Neural cell (in vitro differentiated cells): ENCODE measurements at regions not wholly inside any gene's neighbourhood (a gene's known extent, or its start where the extent isn't known, plus 50 kb on each side); places are given as distances from the start of the nearest gene placed in this dataset.

ENCODE experiments used
- H2AFZ ChIP-seq: fragments of 200-600, 300-800 bp; sonication (generic), shearing (Covaris generic); 2 replicates; pipeline ENCODE4 v1.6.0; 2014; ENCODE audit warnings: low read depth, mild to moderate bottlenecking, antibody characterized with exemption, low read length, moderate library complexity
- H3F3A ChIP-seq: fragments of 200-600 bp; shearing (Covaris generic); 2 replicates; pipeline ENCODE4 v1.6.1; 2016; ENCODE audit warnings: mild to moderate bottlenecking, moderate library complexity, mixed read lengths, antibody characterized with exemption, low read length; ENCODE audit not compliant: insufficient read depth, poor library complexity, severe bottlenecking
- H3K27ac ChIP-seq: fragments of 200-600, 300-800 bp; sonication (generic), shearing (Covaris generic); 2 replicates; pipeline ENCODE4 v1.5.1; 2014; ENCODE audit warnings: mild to moderate bottlenecking, low read length, moderate library complexity
- H3K27me3 ChIP-seq: fragments of 300-800, 200-600 bp; sonication (generic), shearing (Covaris generic); 2 replicates; pipeline ENCODE4 v1.6.0; 2014; ENCODE audit warnings: mild to moderate bottlenecking, low read depth, low read length, moderate library complexity; ENCODE audit not compliant: insufficient read depth
- H3K36me3 ChIP-seq: fragments of 300-800, 200-600 bp; sonication (generic), shearing (Covaris generic); 2 replicates; pipeline ENCODE4 v1.5.1; 2014; ENCODE audit warnings: mild to moderate bottlenecking, antibody characterized with exemption, low read length, moderate library complexity; ENCODE audit not compliant: insufficient read depth
- H3K4me2 ChIP-seq: fragments of 300-800, 200-600 bp; sonication (generic), shearing (Covaris generic); 2 replicates; pipeline ENCODE4 v1.6.0; 2014; ENCODE audit warnings: mild to moderate bottlenecking, low read length
- H3K4me3 ChIP-seq: fragments of 300-800, 200-600 bp; sonication (generic), shearing (Covaris generic); 2 replicates; pipeline ENCODE4 v1.5.1; 2014; ENCODE audit warnings: mild to moderate bottlenecking, low read length, moderate library complexity
- H3K79me2 ChIP-seq: fragments of 200-600 bp; shearing (Covaris generic); replicated peaks from 2 replicates; pipeline ENCODE4 v1.6.0; 2014; ENCODE audit warnings: mild to moderate bottlenecking, low read length, moderate library complexity; ENCODE audit not compliant: insufficient read depth
- H3K9ac ChIP-seq: fragments of 300-800, 200-600 bp; sonication (generic), shearing (Covaris generic); 2 replicates; pipeline ENCODE4 v1.6.1; 2016; ENCODE audit warnings: mild to moderate bottlenecking, low read length, mixed read lengths
- H3K9me2 ChIP-seq: fragments of 200-600 bp; shearing (Covaris generic); 2 replicates; pipeline ENCODE4 v1.6.1; 2016; ENCODE audit warnings: mild to moderate bottlenecking, low read length, mixed read lengths; ENCODE audit not compliant: insufficient read depth
- H3K9me3 ChIP-seq: fragments of 200-600, 300-800 bp; sonication (generic), shearing (Covaris generic); 2 replicates; pipeline ENCODE4 v1.6.1; 2016; ENCODE audit warnings: mild to moderate bottlenecking, mixed run types, low read length, moderate library complexity, mixed read lengths
- H4K20me1 ChIP-seq: fragments of 200-600 bp; shearing (Covaris generic); 2 replicates; pipeline ENCODE4 v1.6.1; 2016; ENCODE audit warnings: mild to moderate bottlenecking, mixed run types; ENCODE audit not compliant: insufficient read depth
- CTCF ChIP-seq: fragments of 450-650 bp; IDR thresholded peaks from 2 replicates; pipeline ENCODE4 v1.5.1; 2014; ENCODE audit warnings: antibody characterized with exemption, mild to moderate bottlenecking, moderate library complexity; ENCODE audit not compliant: poor library complexity, severe bottlenecking
- EP300 ChIP-seq: fragments of 450-650 bp; conservative IDR thresholded peaks from 2 replicates; pipeline ENCODE4 v1.6.1; 2014; ENCODE audit warnings: antibody characterized with exemption, mild to moderate bottlenecking, moderate library complexity; ENCODE audit not compliant: poor library complexity, severe bottlenecking
- EZH2 ChIP-seq: fragments of 200-600, 300-800 bp; shearing (Covaris generic), sonication (generic); IDR thresholded peaks from 2 replicates; pipeline ENCODE4 v1.6.1; 2014; ENCODE audit warnings: antibody characterized with exemption, low read length, borderline replicate concordance, mild to moderate bottlenecking; ENCODE audit not compliant: insufficient read depth, poor library complexity, severe bottlenecking
- MXI1 ChIP-seq: fragments of 450-650 bp; conservative IDR thresholded peaks from 2 replicates; pipeline ENCODE4 v1.6.1; 2014; ENCODE audit warnings: antibody characterized with exemption, mild to moderate bottlenecking; ENCODE audit not compliant: poor library complexity, severe bottlenecking
- POLR2AphosphoS5 ChIP-seq: IDR thresholded peaks from 2 replicates; pipeline ENCODE4 v1.6.1; 2012
- RAD21 ChIP-seq: fragments of 450-650 bp; conservative IDR thresholded peaks from 2 replicates; pipeline ENCODE4 v1.6.1; 2014; ENCODE audit warnings: antibody characterized with exemption, mild to moderate bottlenecking, moderate library complexity
- REST ChIP-seq: IDR thresholded peaks from 2 replicates; pipeline ENCODE4 v1.6.1; 2012; ENCODE audit warnings: borderline replicate concordance
- SMC3 ChIP-seq: fragments of 450-650 bp; conservative IDR thresholded peaks from 2 replicates; pipeline ENCODE4 v1.6.1; 2014; ENCODE audit warnings: antibody characterized with exemption, mild to moderate bottlenecking, moderate library complexity; ENCODE audit not compliant: poor library complexity
- TAF1 ChIP-seq: IDR thresholded peaks from 2 replicates; pipeline ENCODE4 v1.6.1; 2012; ENCODE audit warnings: low read depth

- H3F3A ChIP-seq: no peaks in the 10 kb centered on the region
- no peak overlapping the region for H3K9ac ChIP-seq
- H2AFZ ChIP-seq: no peak overlapping the region
- no peak for TF ChIP-seq SMC3
- no peak for TF ChIP-seq POLR2AphosphoS5
- TF ChIP-seq MXI1: no peak
- no peak for TF ChIP-seq EP300
- no peak for TF ChIP-seq REST
- no peak for TF ChIP-seq CTCF
- no peak for TF ChIP-seq RAD21
- no peak for TF ChIP-seq TAF1
- TF ChIP-seq EZH2: no peak
- no peaks in the 10 kb centered on the region for H3K36me3 ChIP-seq
- no peak overlapping the region for H3K27ac ChIP-seq
- no peak overlapping the region for H3K4me2 ChIP-seq
- no peaks in the 10 kb centered on the region for H3K79me2 ChIP-seq
- no peaks in the 10 kb centered on the region for H4K20me1 ChIP-seq
- H3K9me2 ChIP-seq: no peaks in the 10 kb centered on the region
- H3K27me3 ChIP-seq: no peaks in the 10 kb centered on the region
- H3K9me3 ChIP-seq: no peaks in the 10 kb centered on the region
- no peak overlapping the region for H3K4me3 ChIP-seq
Observed at GRCh38 chr1:102365071-102365470, 368.3 kb upstream of the OLFM3 start.

GRCh38 chr1:102336602-102337001 lies 339.9 kb upstream of the OLFM3 start:
- H3K36me3 ChIP-seq: no peaks in the 10 kb centered on the region
- no peaks in the 10 kb centered on the region for H3K79me2 ChIP-seq
- H3K4me2 ChIP-seq: no peak overlapping the region
- no peaks in the 10 kb centered on the region for H3F3A ChIP-seq
- H3K9me3 ChIP-seq: no peaks in the 10 kb centered on the region
- no peak overlapping the region for H3K27ac ChIP-seq
- no peak overlapping the region for H3K9ac ChIP-seq
- no peaks in the 10 kb centered on the region for H4K20me1 ChIP-seq
- TF ChIP-seq CTCF: no peak
- TF ChIP-seq SMC3: no peak
- no peak for TF ChIP-seq TAF1
- TF ChIP-seq REST: no peak
- no peak for TF ChIP-seq MXI1
- TF ChIP-seq RAD21: no peak
- TF ChIP-seq EZH2: no peak
- TF ChIP-seq EP300: no peak
- TF ChIP-seq POLR2AphosphoS5: no peak
- H2AFZ ChIP-seq: no peak overlapping the region
- H3K4me3 ChIP-seq: no peak overlapping the region
- H3K27me3 ChIP-seq: no peaks in the 10 kb centered on the region
- H3K9me2 ChIP-seq: no peaks in the 10 kb centered on the region
